ENCODE measurements at regions not wholly inside any gene's neighbourhood (a gene's known extent, or its start where the extent isn't known, plus 50 kb on each side); places are given as distances from the start of the nearest gene placed in this dataset.

- no peak for ATAC-seq
- TF ChIP-seq ZFP3 (CRISPR knock-in tag; IDR thresholded peaks at IDR 0.05) (no peak), ZFP30 (CRISPR knock-in tag; IDR thresholded peaks at IDR 0.05) (no peak), ZC3H10 (CRISPR knock-in tag; IDR thresholded peaks at IDR 0.05) (no peak), CREB5 (CRISPR knock-in tag; IDR thresholded peaks at IDR 0.05; ENCODE audit: low read depth) (no peak), ZNF70 (CRISPR knock-in tag; IDR thresholded peaks at IDR 0.05) (no peak), TOX (CRISPR knock-in tag; IDR thresholded peaks at IDR 0.05; ENCODE audit: borderline replicate concordance) (no peak), OSR1 (CRISPR knock-in tag; IDR thresholded peaks at IDR 0.05) (no peak), TSHZ2 (CRISPR knock-in tag; IDR thresholded peaks at IDR 0.05) (no peak), ZNF565 (CRISPR knock-in tag; conservative IDR thresholded peaks at IDR 0.05; ENCODE audit: low read depth) (no peak), GLIS3 (CRISPR knock-in tag; IDR thresholded peaks at IDR 0.05) (no peak), ZNF8 (CRISPR knock-in tag; IDR thresholded peaks at IDR 0.05) (no peak), PPARA (CRISPR knock-in tag; IDR thresholded peaks at IDR 0.05; ENCODE audit: borderline replicate concordance) (no peak), ISL1 (CRISPR knock-in tag; IDR thresholded peaks at IDR 0.05) (no peak), PATZ1 (CRISPR knock-in tag; IDR thresholded peaks at IDR 0.05; ENCODE audit: borderline replicate concordance) (no peak), CSRNP3 (CRISPR knock-in tag; IDR thresholded peaks at IDR 0.05) (no peak), BACH2 (CRISPR knock-in tag; IDR thresholded peaks at IDR 0.05; ENCODE audit: borderline replicate concordance) (no peak), ESRRG (CRISPR knock-in tag; IDR thresholded peaks at IDR 0.05) (no peak), ARNTL (CRISPR knock-in tag; IDR thresholded peaks at IDR 0.05; ENCODE audit: borderline replicate concordance, low read depth) (no peak), SNAI2 (CRISPR knock-in tag; IDR thresholded peaks at IDR 0.05) (no peak), CSDC2 (CRISPR knock-in tag; IDR thresholded peaks at IDR 0.05) (no peak)
These were observed 72.8 kb downstream of the DMRTA2 start for GRCh38 chr1:50350421-50350820.

GRCh38 chr1:50349242-50349565, 74.0 kb downstream of the DMRTA2 start:
- no peak for ATAC-seq
- TF ChIP-seq ZFP30 (CRISPR knock-in tag; IDR thresholded peaks at IDR 0.05), result no peak
- TF ChIP-seq TCF4 (CRISPR knock-in tag; IDR thresholded peaks at IDR 0.05; ENCODE audit: borderline replicate concordance), result no peak
- no peak for TF ChIP-seq CREB5 (CRISPR knock-in tag; IDR thresholded peaks at IDR 0.05; ENCODE audit: low read depth)
- TF ChIP-seq RARB (CRISPR knock-in tag; IDR thresholded peaks at IDR 0.05), result no peak
- TF ChIP-seq ZNF565 (CRISPR knock-in tag; conservative IDR thresholded peaks at IDR 0.05; ENCODE audit: low read depth), result no peak
- TF ChIP-seq ZNF70 (CRISPR knock-in tag; IDR thresholded peaks at IDR 0.05), result no peak
- no peak for TF ChIP-seq PATZ1 (CRISPR knock-in tag; IDR thresholded peaks at IDR 0.05; ENCODE audit: borderline replicate concordance)
- TF ChIP-seq PPARA (CRISPR knock-in tag; IDR thresholded peaks at IDR 0.05; ENCODE audit: borderline replicate concordance), result no peak
- TF ChIP-seq ESRRG (CRISPR knock-in tag; IDR thresholded peaks at IDR 0.05), result no peak
- TF ChIP-seq TSHZ2 (CRISPR knock-in tag; IDR thresholded peaks at IDR 0.05), result no peak
- TF ChIP-seq POU6F1 (CRISPR knock-in tag; IDR thresholded peaks at IDR 0.05; ENCODE audit: borderline replicate concordance, low read depth), result no peak
- TF ChIP-seq ZFP3 (CRISPR knock-in tag; IDR thresholded peaks at IDR 0.05), result no peak
- TF ChIP-seq TOX (CRISPR knock-in tag; IDR thresholded peaks at IDR 0.05; ENCODE audit: borderline replicate concordance), result no peak
- TF ChIP-seq SNAI2 (CRISPR knock-in tag; IDR thresholded peaks at IDR 0.05), result no peak
- TF ChIP-seq OSR1 (CRISPR knock-in tag; IDR thresholded peaks at IDR 0.05), result no peak
- TF ChIP-seq ZNF8 (CRISPR knock-in tag; IDR thresholded peaks at IDR 0.05), result no peak
- no peak for TF ChIP-seq GLIS3 (CRISPR knock-in tag; IDR thresholded peaks at IDR 0.05)
- TF ChIP-seq ZC3H10 (CRISPR knock-in tag; IDR thresholded peaks at IDR 0.05), result no peak
- no peak for TF ChIP-seq ISL1 (CRISPR knock-in tag; IDR thresholded peaks at IDR 0.05)
